IPS DF 19.7 (cell line): ENCODE measurements at regions not wholly inside any gene's neighbourhood (a gene's known extent, or its start where the extent isn't known, plus 50 kb on each side); places are given as distances from the start of the nearest gene placed in this dataset.

ENCODE experiments used
- DNase-seq: peaks from one replicate; pipeline ENCODE4 v3.0.0-alpha.2; 2013; ENCODE audit warnings: low read depth, low spot score

GRCh38 chr4:38560340-38560739 is 103.7 kb upstream of the KLF3 start:
- no peak for DNase-seq

GRCh38 chr4:38560768-38561558 is 103.0 kb upstream of the KLF3 start:
- DNase-seq = no peak

GRCh38 chr4:38562751-38563198 is 101.2 kb upstream of the KLF3 start:
- DNase-seq = no peak

- no peak for DNase-seq
These were observed 100.1 kb upstream of the KLF3 start for GRCh38 chr4:38563707-38564495.

- DNase-seq = no peak
These were observed 98.5 kb upstream of the KLF3 start for GRCh38 chr4:38565271-38566199.

DNA sequence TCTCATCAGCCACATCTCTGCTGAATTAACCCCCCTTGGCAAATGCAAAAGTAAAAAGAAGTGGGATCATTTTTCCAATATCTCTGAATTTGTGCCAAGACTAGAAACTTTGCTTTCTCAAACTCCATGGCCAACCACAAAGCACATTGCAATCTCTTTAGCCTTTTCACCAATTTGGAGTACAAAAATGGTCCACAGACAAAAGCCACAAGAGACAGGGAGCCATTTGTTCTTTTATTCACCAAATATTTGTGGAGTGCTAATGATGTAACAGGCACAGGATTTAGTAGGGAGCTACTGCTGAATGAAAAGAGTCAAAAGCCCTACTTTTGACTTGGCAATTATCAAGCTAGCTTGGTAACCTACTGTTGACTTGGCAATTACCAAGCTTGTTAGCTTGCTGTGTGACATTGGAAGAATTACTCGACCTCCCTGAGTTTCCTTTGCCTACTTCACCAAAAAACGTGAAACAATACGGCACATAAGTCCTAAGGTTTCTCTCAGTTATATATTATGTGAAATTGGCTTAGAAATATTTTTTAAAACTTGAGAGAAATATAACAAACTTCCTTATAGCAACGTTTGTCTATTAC is 97.1 kb upstream of the KLF3 start:
- no peak for DNase-seq

DNA sequence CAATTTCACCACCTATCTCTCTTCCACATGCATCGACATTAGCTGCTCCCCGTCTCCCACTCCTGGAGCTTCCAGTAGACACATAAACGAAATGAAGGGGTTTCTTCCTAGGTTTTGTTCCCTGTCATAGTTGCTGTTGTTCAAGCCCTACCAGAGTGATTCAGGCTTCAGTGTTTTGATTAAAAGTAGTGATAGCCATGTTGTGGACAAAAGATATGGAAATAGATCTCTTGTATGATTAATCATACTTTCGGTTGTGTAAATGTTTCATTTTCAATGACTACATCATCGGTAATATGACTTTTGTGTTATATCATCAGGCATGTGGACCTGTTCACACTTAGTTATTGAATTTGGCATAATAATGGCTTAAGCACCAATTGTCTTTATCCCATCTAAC is 96.5 kb upstream of the KLF3 start:
- DNase-seq = no peak

- DNase-seq = no peak
These were observed 95.2 kb upstream of the KLF3 start for GRCh38 chr4:38568768-38569167.

GRCh38 chr4:38570647-38571276 is 93.2 kb upstream of the KLF3 start:
- no peak for DNase-seq

DNA sequence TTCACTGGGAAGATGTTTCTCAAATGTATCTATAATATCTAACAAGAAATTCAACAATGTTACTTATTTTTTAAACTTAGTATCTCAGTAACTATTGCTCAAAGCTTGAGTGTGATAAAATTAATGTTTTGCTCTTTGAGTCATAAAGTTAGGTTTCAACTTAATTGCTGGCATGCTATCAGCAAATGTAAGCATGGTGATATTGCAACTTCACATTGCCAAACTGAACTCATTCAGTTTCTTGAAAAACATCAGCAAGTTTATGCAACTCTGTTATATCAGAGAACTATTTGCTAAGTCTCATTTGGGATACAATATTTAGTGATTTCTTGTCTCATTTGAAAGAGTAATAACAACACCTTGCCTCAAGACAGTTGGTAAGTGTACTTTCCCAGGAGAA is 91.2 kb upstream of the KLF3 start:
- no peak for DNase-seq

GRCh38 chr4:38574559-38575333 is 89.3 kb upstream of the KLF3 start:
- DNase-seq = no peak

DNA sequence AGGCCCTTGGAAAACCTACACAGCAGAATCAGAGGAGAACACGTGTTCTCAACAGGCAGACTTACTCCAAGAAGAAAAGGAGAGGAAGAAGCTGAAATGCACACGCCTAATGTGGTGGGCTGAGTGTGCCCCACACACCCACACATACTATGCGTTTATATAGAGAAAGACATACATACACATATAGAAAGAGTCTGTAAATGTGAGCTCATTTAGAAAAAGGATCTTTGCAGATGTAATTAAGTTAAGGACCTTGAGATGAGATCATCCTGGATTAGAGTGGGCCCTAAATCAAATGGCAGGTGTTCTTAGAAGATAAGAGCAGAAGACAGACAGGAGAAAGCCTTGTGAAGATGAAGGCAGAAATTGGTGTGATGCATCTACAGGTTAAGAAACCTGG is 87.2 kb upstream of the KLF3 start:
- DNase-seq = no peak

DNA sequence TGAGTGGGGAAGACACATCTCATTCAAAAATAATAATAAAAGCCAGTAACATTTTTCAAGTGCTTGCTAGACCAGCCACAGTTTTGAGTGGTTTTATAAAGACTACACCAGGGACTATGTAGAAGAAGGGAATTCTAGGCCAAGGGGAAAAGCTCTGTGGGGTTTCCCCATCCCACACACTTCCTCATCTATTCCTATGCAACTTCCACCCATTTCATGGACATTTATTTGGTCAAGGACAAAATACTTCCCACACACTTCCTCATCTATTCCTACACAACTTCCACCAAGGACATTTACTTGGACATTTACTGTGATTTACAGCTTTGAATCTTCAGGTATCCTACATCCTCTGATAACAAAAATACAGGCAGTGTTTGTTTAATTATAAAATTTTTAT is 86.5 kb upstream of the KLF3 start:
- DNase-seq = no peak

DNA sequence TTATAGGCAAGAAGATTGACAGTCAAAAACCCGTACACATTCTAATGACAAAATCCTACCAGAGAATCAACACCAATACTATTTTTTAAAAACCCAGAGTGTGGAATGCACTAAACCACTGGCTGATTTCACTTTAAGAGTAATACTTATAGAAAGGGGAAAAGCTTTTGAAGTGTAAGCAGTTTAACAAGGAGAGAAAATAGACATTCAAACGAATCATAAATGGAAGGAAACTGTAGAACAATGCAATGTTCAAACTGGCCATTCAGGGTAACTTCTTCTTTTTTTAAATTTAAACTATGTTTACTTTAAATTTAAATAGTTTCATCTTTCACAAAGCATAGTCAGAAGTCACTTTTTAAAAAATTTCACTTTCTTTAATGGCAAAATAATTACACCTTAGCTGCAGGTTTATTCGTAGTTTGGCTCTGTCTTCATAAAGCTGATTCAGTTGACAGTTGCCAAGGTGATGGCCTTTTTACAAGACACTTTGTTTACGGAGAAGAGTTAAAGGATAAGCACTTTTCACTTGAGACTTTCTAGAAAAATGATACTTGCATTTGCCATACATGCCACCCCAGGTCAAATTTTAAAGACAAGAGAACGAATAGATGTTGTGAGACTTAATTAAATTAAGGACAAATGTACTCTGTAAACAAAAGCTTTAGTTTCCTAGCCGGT is 82.4 kb upstream of the KLF3 start:
- DNase-seq = no peak

GRCh38 chr4:38582445-38582844 is 81.6 kb upstream of the KLF3 start:
- no peak for DNase-seq

- DNase-seq = no peak
These were observed 81.0 kb upstream of the KLF3 start for GRCh38 chr4:38582889-38583470.

GRCh38 chr4:38585871-38586270 is 78.1 kb upstream of the KLF3 start:
- DNase-seq = no peak

- no peak for DNase-seq
These were observed 76.9 kb upstream of the KLF3 start for GRCh38 chr4:38587106-38587505.

DNA sequence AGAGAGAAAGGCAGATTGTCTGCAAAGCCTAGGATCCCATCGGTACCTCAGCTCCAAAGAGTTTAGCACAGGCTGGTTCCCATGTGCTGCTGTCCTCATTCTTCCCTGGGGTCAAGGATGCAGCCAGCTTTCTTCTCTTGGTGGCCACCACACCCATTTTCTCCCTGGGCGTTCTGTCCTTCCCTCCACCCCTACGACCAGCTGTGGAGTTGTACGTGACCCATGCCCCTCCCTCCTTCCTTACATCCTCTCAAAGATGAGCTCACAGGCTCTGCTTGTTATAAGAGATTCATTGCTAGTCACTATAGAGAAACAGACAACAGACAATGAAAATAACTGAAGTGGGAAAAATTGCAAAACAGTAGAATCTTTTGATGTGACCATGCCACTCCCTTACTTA is 74.0 kb upstream of the KLF3 start:
- no peak for DNase-seq
